ENCODE measurements at regions not wholly inside any gene's neighbourhood (a gene's known extent, or its start where the extent isn't known, plus 50 kb on each side); places are given as distances from the start of the nearest gene placed in this dataset.

- TF ChIP-seq CTCF (IDR thresholded peaks at IDR 0.05) = no peak
- ATAC-seq (no peak), DNase-seq (no peak)
- no peak overlapping the region for H3K27ac ChIP-seq
- WGBS (ENCODE audit: insufficient coverage, low coverage, low lambda C conversion rate, missing lambda C conversion rate) = 21% methylated on average over 5 of the region's 5 CpGs
- intact Hi-C loops (cut with DNase I) = no loop called here
- H3K9me3 ChIP-seq = no peaks in the 10 kb centered on the region
- H3K4me1 ChIP-seq = no peaks in the 10 kb centered on the region
- H3K4me3 ChIP-seq = no peak overlapping the region
- H3K27me3 ChIP-seq = no peaks in the 10 kb centered on the region
- H3K36me3 ChIP-seq = no peaks in the 10 kb centered on the region
These were observed 213.9 kb upstream of the KCNIP4 start for GRCh38 chr4:22162454-22162853.

DNA sequence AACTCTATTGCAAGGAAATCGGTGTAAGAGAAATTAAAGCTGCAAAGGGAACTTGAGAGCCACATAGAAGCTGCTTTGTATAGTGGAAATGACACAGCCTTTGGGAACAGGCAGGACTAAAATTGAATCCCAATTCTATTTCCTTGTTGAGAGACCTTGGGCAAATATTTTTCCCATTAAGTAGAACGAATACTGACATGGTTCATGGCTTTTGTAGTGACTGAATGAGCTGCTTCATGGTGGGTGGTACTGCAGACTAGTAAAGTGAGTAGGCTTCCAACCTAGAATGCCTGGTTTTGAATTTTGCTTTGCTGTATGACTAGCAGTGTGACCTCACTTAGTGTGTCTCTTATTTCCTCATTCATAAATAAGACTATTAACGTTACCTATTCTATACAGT, 182.2 kb upstream of the KCNIP4 start:
- no peak for DNase-seq
- 48% methylated on average over 3 of the region's 3 CpGs for WGBS (ENCODE audit: insufficient coverage, low coverage, low lambda C conversion rate, missing lambda C conversion rate)
- Histone ChIP-seq H3K27ac (no peak overlapping the region), H3K9me3 (no peaks in the 10 kb centered on the region), H3K36me3 (no peaks in the 10 kb centered on the region), H3K27me3 (no peaks in the 10 kb centered on the region), H3K4me1 (no peaks in the 10 kb centered on the region), H3K4me3 (no peak overlapping the region)
- TF ChIP-seq CTCF (IDR thresholded peaks at IDR 0.05) (no peak), POLR2A (IDR thresholded peaks at IDR 0.05) (no peak)
- intact Hi-C loops (cut with DNase I) = no loop called here
- ATAC-seq = no peak

DNA sequence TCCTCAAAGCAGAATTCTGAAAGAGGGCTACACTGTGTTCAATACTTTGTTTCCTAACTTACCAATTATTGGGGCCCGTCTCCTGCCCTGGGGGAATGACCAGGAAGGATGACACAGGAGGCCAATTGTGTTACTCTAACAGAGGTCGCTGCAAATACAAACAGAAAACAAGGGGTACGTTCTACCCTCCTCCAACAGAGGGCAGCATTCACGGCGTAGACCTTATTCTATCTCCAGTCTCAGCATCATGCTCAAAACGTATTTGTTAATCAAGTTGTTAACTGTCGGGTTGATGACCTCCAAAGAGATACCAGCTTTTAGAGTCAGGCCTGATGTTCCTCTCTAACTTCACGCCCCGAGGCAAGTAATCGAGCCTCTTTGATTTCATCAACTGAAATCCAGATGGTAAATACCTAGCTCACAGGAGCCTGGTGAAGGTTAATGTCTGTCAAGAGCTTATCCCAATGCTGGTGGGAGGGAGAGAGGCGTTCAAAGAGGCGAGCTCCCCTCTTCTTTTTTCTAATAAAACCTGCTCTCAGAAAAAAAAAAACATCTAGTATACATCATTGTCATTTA, 181.0 kb upstream of the KCNIP4 start:
- Histone ChIP-seq H3K4me3 (no peak overlapping the region), H3K9me3 (no peaks in the 10 kb centered on the region), H3K4me1 (no peaks in the 10 kb centered on the region), H3K27ac (no peak overlapping the region), H3K36me3 (no peaks in the 10 kb centered on the region), H3K27me3 (no peaks in the 10 kb centered on the region)
- ATAC-seq (peak; percentile 66 to 72 (median 68)), DNase-seq (no peak)
- 15% methylated on average over 12 of the region's 12 CpGs for WGBS (ENCODE audit: insufficient coverage, low coverage, low lambda C conversion rate, missing lambda C conversion rate)
- intact Hi-C loops (cut with DNase I) = no loop called here
- no peak for TF ChIP-seq POLR2A (IDR thresholded peaks at IDR 0.05)
- peak; percentile 28 to 52 (median 36) for TF ChIP-seq CTCF (IDR thresholded peaks at IDR 0.05)

DNA sequence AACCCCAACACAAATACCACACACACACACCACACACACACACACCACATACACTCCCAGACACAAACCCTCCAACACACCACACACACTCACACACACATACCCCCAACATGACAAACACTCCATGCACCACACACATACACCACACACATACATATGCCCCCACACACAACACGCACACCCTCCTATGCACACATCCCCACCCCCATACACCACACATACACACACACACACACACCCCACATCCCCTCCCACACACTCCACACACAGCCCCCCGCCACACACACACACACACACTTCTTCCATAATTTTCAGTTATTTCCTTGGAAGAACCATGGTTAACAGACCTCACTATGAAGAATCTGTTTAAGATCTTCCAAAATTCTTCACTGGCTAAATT, 173.5 kb upstream of the KCNIP4 start:
- H3K9me3 ChIP-seq = no peaks in the 10 kb centered on the region
- intact Hi-C loops (cut with DNase I) = no loop called here
- H3K27ac ChIP-seq = no peak overlapping the region
- DNase-seq = no peak
- H3K4me3 ChIP-seq = no peak overlapping the region
- 79% methylated on average over 2 of the region's 2 CpGs for WGBS (ENCODE audit: insufficient coverage, low coverage, low lambda C conversion rate, missing lambda C conversion rate)
- no peaks in the 10 kb centered on the region for H3K4me1 ChIP-seq
- no peak for ATAC-seq
- TF ChIP-seq CTCF (IDR thresholded peaks at IDR 0.05) (no peak), POLR2A (IDR thresholded peaks at IDR 0.05) (no peak)
- no peaks in the 10 kb centered on the region for H3K36me3 ChIP-seq
- H3K27me3 ChIP-seq = no peaks in the 10 kb centered on the region

DNA sequence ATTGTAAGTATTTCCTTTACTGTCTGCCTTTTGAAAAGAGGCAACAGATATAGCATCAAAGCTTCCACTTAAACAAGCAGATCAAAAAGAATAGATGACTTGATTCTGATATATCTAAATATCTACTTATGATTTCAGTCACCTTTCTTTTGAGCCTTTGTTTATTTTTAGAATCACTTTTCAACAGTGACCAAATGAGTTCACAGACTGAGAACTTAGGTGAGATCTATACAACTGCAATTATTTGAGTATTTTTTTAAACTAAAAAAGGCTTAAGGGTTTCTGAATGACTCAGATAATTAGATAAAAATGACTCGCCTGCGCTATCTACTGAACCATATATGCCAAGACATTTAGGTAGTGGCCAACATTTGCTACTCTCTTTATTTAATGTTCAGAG, 166.7 kb upstream of the KCNIP4 start:
- no peak overlapping the region for H3K27ac ChIP-seq
- no peak for TF ChIP-seq CTCF (IDR thresholded peaks at IDR 0.05)
- no peak for TF ChIP-seq POLR2A (IDR thresholded peaks at IDR 0.05)

More for the DNA sequence above, 166.7 kb upstream of the KCNIP4 start:
- no peaks in the 10 kb centered on the region for H3K36me3 ChIP-seq
- ATAC-seq = no peak
- DNase-seq = no peak
- no peaks in the 10 kb centered on the region for H3K27me3 ChIP-seq
- H3K4me1 ChIP-seq = no peaks in the 10 kb centered on the region
- intact Hi-C loops (cut with DNase I) = no loop called here
- 67% methylated on average over 2 of the region's 2 CpGs for WGBS (ENCODE audit: insufficient coverage, low coverage, low lambda C conversion rate, missing lambda C conversion rate)
- no peak overlapping the region for H3K4me3 ChIP-seq
- no peaks in the 10 kb centered on the region for H3K9me3 ChIP-seq
